Fibroblast of lung (primary cell): ENCODE measurements at regions not wholly inside any gene's neighbourhood (a gene's known extent, or its start where the extent isn't known, plus 50 kb on each side); places are given as distances from the start of the nearest gene placed in this dataset.

Experiments used
- EZH2 ChIP-seq: IDR thresholded peaks from 2 replicates; pipeline ENCODE4 v1.5.1; 2012; ENCODE audit warnings: low read length, control low read depth, mild to moderate bottlenecking; ENCODE audit errors: missing control alignments
- TF ChIP-seq, protein P1 (sequence below), 2 donors: IDR thresholded peaks in 1 of 2; conservative IDR thresholded peaks in 1 of 2; 1 replicate in 1 of 2; 2 replicates in 1 of 2; pipeline ENCODE4 v1.5.1; 2011 to 2012; ENCODE audit warnings: low read length in 2 of 2, control low read depth in 1 of 2, inconsistent platforms in 1 of 2, low read depth in 1 of 2, mild to moderate bottlenecking in 1 of 2

DNA sequence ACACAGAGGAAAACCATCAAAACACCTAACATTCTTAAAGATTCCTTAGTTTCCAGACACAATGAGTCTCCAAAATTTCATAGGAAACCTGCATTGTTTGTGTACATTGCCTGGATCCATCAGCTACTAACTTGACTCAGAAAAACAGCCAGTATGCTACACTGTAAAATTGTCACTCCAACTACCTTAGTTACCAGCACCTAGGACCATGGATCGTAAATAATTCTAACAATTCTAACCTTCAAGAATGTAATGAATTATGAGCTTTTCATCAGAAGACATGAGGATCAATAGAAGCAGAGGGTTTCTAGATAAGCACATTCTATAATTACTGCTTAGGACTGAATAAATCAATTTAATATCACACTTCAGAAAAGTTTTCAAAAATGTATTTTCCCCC lies 851.5 kb downstream of the SORCS1 start:
- TF ChIP-seq, protein P1, sequence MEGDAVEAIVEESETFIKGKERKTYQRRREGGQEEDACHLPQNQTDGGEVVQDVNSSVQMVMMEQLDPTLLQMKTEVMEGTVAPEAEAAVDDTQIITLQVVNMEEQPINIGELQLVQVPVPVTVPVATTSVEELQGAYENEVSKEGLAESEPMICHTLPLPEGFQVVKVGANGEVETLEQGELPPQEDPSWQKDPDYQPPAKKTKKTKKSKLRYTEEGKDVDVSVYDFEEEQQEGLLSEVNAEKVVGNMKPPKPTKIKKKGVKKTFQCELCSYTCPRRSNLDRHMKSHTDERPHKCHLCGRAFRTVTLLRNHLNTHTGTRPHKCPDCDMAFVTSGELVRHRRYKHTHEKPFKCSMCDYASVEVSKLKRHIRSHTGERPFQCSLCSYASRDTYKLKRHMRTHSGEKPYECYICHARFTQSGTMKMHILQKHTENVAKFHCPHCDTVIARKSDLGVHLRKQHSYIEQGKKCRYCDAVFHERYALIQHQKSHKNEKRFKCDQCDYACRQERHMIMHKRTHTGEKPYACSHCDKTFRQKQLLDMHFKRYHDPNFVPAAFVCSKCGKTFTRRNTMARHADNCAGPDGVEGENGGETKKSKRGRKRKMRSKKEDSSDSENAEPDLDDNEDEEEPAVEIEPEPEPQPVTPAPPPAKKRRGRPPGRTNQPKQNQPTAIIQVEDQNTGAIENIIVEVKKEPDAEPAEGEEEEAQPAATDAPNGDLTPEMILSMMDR (conservative IDR thresholded peaks at IDR 0.05 in 1 of 2, IDR thresholded peaks at IDR 0.05 in 1 of 2; ENCODE audit: low read depth in 1 of 2, low read length in 2 of 2) = no peak
- no peak for TF ChIP-seq EZH2
